SK-N-SH (cell line): ENCODE measurements at regions not wholly inside any gene's neighbourhood (a gene's known extent, or its start where the extent isn't known, plus 50 kb on each side); places are given as distances from the start of the nearest gene placed in this dataset.

ENCODE experiments used
- CTCF ChIP-seq: fragments of 200-600 bp; sonication (generic); IDR thresholded peaks from 2 replicates; pipeline ENCODE4 v1.6.1; 2017; ENCODE audit warnings: antibody characterized with exemption, mild to moderate bottlenecking, moderate library complexity
- EP300 ChIP-seq, 2 experiments: IDR thresholded peaks; 2 replicates each; pipeline versions ENCODE4 v1.4.0 to v1.6.1; 2012; ENCODE audit warnings: borderline replicate concordance in 1 of 2, low read depth in 1 of 2, low read length in 1 of 2
- FOSL2 ChIP-seq: IDR thresholded peaks from 2 replicates; pipeline ENCODE4 v1.4.0; 2012; ENCODE audit warnings: low read depth, mild to moderate bottlenecking, moderate library complexity, borderline replicate concordance
- GATA2 ChIP-seq: sonication (generic); formaldehyde crosslinking; IDR thresholded peaks from 2 replicates; pipeline ENCODE4 v1.5.0; 2020; ENCODE audit warnings: mild to moderate bottlenecking, missing genetic modification reagents
- POLR2AphosphoS5 ChIP-seq: IDR thresholded peaks from 2 replicates; pipeline ENCODE4 v1.6.1; 2012; ENCODE audit warnings: low read depth, low read length
- RAD21 ChIP-seq: IDR thresholded peaks from 2 replicates; pipeline ENCODE4 v1.6.1; 2012; ENCODE audit warnings: mild to moderate bottlenecking, low read length

GRCh38 chr2:23231865-23232264, 153.1 kb upstream of the KLHL29 start:
- no peak for TF ChIP-seq POLR2AphosphoS5
- no peak for TF ChIP-seq CTCF
- no peak for TF ChIP-seq RAD21
- no peak for TF ChIP-seq EP300 (IDR thresholded peaks at IDR 0.05; ENCODE audit: borderline replicate concordance in 1 of 2, low read depth in 1 of 2, low read length in 1 of 2)
- TF ChIP-seq GATA2 (CRISPR knock-in tag) = no peak
- no peak for TF ChIP-seq FOSL2
